Kidney glomerular epithelial cell (primary cell): ENCODE measurements at regions not wholly inside any gene's neighbourhood (a gene's known extent, or its start where the extent isn't known, plus 50 kb on each side); places are given as distances from the start of the nearest gene placed in this dataset.
"Not testable (repeated sequence)": the region's sequence is repeated elsewhere in the genome, so short reads cannot be mapped to it uniquely, and the experiment has no call there.

ENCODE experiments used
- DNase-seq: peaks from one replicate; lab custom pipeline; 2025; lab: John Stamatoyannopoulos, UW

- no peak for DNase-seq
Measured at GRCh38 chr10:23955456-23956225, 253.3 kb upstream of the KIAA1217 start.

GRCh38 chr10:23965123-23965522 is 243.8 kb upstream of the KIAA1217 start:
- no peak for DNase-seq

- no peak for DNase-seq
Measured at GRCh38 chr10:23965880-23966279, 243.1 kb upstream of the KIAA1217 start.

GRCh38 chr10:23966504-23967051 is 242.4 kb upstream of the KIAA1217 start:
- DNase-seq = no peak

GRCh38 chr10:23968301-23968700 is 240.6 kb upstream of the KIAA1217 start:
- DNase-seq = no peak

- peak; percentile 12 for DNase-seq
Measured at GRCh38 chr10:23974746-23975272, 234.1 kb upstream of the KIAA1217 start.

- peak; percentile 13 for DNase-seq
Measured at GRCh38 chr10:23975431-23975830, 233.5 kb upstream of the KIAA1217 start.

GRCh38 chr10:23976275-23976674 is 232.7 kb upstream of the KIAA1217 start:
- DNase-seq = no peak

- DNase-seq = peak; percentile 10
Measured at GRCh38 chr10:23978317-23978716, 230.6 kb upstream of the KIAA1217 start.

- DNase-seq = peak; percentile 32
Measured at GRCh38 chr10:23980094-23980493, 228.8 kb upstream of the KIAA1217 start.

GRCh38 chr10:23981520-23982309 is 227.2 kb upstream of the KIAA1217 start:
- DNase-seq = no peak

GRCh38 chr10:23984405-23984804 is 224.5 kb upstream of the KIAA1217 start:
- not testable (repeated sequence) for DNase-seq

GRCh38 chr10:23988006-23988405 is 220.9 kb upstream of the KIAA1217 start:
- DNase-seq = no peak

- peak; percentile 8 for DNase-seq
Measured at GRCh38 chr10:23994459-23995046, 214.4 kb upstream of the KIAA1217 start.

- no peak for DNase-seq
Measured at GRCh38 chr10:23999445-23999844, 209.5 kb upstream of the KIAA1217 start.

- DNase-seq = no peak
Measured at GRCh38 chr10:24000271-24000813, 208.6 kb upstream of the KIAA1217 start.

- DNase-seq = no peak
Measured at GRCh38 chr10:24006741-24007140, 202.2 kb upstream of the KIAA1217 start.

- DNase-seq = no peak
Measured at GRCh38 chr10:24007359-24007758, 201.6 kb upstream of the KIAA1217 start.

- peak; percentile 93 for DNase-seq
Measured at GRCh38 chr10:24008164-24009091, 200.5 kb upstream of the KIAA1217 start.

- peak; percentile 67 for DNase-seq
Measured at GRCh38 chr10:24009115-24009514, 199.8 kb upstream of the KIAA1217 start.

GRCh38 chr10:24009736-24010135 is 199.2 kb upstream of the KIAA1217 start:
- no peak for DNase-seq
